Fibroblast of skin of right biceps (primary cell): ENCODE measurements at regions not wholly inside any gene's neighbourhood (a gene's known extent, or its start where the extent isn't known, plus 50 kb on each side); places are given as distances from the start of the nearest gene placed in this dataset.
A peak's percentile ranks its signal among the peaks of the same experiment; 100 is the strongest.
"Not testable (repeated sequence)": the region's sequence is repeated elsewhere in the genome, so short reads cannot be mapped to it uniquely, and the experiment has no call there.

Experiments
- DNase-seq: peaks from one replicate; pipeline ENCODE4 v3.0.0-alpha.2; 2013

DNA sequence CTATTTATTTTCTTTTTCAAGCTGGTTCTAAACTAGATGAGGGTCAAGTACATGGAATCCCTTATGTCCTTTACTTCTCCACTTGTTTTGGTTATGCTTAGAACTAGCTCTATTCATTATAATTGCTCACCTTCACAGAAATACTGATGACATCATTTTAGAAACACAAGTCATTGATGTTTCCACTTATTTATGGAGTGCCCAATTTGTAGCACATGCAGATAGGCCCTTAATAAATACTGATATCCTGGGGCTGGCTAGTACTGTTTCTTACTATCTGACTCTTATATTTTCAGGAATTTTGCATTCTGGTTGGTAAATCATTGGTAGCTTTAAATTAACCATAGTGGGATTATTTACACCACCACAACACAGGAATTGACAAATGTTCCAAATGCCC is 112.2 kb downstream of the NAA11 start:
- no peak for DNase-seq

DNA sequence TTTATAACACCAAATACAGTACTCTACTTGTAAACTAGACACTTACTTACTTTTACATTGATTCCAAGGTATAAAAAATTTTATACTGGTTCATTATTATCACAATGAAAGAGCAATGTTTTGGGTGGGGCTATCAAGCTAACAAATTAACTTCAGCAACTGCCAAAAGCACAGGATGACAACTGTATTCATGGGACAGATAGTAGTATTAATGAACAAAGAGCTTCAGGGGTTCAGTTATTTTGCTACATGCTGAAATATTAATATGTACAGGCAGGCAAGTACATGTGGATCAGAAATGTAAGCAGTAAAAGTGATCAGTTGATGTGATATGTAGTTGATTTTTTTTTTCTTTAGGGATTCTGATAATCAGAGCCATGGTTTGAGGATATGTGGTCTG is 112.9 kb downstream of the NAA11 start:
- no peak for DNase-seq

GRCh38 chr4:79212311-79212710 is 113.5 kb downstream of the NAA11 start:
- no peak for DNase-seq

GRCh38 chr4:79211490-79211889 is 114.4 kb downstream of the NAA11 start:
- DNase-seq = no peak

- no peak for DNase-seq
Observed at GRCh38 chr4:79210636-79211049, 115.2 kb downstream of the NAA11 start.

DNA sequence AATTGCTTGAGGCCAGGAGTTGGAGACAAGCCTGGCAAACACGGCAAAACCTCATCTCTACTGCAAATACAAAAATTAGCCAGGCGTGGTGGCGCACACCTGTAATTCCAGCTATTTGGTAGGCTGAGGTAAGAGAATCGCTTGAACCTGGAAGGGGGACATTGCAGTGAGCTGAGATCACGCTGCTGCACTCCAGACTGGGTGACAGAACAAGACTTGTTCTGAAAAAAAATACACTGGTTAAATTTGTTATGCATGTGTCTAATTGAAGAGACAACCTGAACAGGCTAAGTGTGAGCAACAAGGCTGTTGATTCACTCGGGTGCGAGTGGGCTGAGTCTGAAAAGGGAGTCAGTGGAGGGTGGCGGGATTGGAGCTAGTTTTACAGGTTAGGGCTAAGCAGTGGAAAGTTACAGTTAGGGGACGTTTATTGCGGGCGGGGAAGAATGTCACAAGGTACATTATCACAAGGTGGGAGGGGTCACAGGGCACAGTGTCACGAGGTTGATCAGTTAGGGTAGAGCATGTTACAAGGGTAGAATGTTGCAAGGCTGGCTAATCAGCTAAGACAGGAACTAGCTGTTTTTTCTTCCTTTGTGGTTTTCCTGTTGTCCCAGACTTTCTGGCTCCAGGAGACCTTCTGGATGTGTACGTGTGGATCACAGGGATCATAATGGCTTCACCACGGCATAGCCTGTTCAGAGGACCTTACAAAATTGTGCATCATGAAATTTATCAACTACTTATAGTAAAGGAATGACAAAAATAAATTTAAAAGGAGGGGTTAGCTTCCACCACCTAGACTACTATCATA is 115.8 kb downstream of the NAA11 start:
- DNase-seq = peak; percentile 10

DNA sequence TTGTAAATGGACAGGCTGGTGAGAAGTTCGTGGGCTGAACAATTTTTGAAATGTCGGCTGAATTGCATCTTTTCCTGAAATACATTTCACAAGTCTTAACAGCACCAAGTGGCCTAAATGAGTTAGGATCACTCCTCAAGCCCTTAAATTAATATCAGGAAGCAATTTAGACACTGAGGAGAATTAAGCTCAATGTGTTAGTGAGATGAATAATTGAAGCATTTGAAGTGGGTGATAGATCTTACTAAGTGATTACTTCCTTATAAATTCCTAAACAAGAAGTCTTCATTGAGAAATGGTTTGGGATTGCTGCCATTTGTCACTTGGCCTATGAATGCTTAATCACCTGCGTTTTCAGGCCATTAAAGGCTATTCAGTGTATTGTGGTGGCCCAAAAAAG is 116.8 kb downstream of the NAA11 start:
- no peak for DNase-seq

- DNase-seq = no peak
Observed at GRCh38 chr4:79207281-79207680, 118.6 kb downstream of the NAA11 start.

DNA sequence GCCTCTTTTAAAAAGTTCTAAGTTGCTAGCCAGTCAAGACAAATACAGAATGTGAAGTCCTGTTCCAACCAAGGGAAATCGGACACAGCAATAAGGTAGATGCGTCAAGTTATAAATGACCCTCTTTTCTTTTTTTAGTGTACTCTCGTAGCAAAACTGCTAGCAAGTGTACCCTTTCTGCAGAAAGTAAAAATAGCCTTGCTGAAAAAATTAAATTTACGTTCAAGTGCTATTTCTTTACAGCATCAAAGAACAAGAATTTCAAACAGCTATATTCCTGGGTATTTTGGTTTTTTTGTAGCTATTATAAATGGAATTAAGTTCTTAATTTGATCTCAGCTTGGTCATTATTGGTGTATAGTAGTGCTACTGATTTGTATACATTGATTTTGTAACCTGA is 119.2 kb downstream of the NAA11 start:
- DNase-seq = no peak

- no peak for DNase-seq
Observed at GRCh38 chr4:79205121-79205520, 120.7 kb downstream of the NAA11 start.

DNA sequence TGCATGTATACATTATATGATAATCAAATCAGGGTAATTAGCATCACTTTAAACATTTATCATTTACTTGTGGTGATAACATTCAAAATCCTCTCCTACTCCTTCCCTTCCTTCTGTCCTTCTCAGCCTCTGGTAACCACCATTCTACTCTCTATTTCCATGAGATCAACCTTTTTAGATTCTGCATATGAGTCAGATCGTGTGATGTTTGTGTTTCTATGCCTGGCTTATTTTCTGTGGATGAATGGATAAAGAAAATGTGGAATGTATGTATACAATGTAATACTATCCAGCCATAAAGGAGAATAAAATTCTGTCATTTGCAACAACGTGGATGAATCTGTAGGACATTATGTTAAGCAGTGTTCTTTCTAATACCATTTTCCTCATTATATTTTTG is 123.9 kb downstream of the NAA11 start:
- DNase-seq = no peak

GRCh38 chr4:79199743-79200142 is 126.1 kb downstream of the NAA11 start:
- no peak for DNase-seq

DNA sequence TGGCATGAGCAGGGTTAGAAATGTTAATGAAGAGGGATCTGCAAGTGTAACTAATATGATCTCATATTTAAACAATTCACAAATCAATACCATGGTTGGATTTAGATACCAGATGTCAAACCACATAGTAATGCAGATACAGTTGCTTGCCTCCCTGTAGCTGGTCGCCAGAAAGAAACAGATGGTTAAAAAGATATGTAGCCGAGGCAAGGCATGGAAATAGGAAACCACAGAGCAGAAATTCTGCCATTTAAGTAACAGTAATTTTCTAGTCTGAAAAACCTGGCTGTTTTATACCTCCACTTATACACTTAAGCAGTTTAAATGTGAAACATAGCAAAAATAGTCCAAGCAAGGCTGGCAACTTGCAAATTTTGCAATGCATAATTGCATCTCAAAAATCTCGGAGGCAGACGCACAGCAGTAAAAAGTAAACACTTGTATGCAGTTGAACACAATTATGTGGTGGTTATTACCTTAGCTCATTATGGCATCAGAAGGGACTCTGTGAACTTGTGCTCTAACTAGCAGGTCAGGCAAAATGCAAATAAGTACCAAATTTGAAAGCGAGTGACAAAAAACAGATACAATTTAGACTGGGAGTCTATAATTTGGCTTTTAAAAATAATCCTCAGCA is 126.8 kb downstream of the NAA11 start:
- DNase-seq = peak; percentile 22

GRCh38 chr4:79197275-79198009 is 128.4 kb downstream of the NAA11 start:
- DNase-seq = no peak

- DNase-seq = not testable (repeated sequence)
Observed at GRCh38 chr4:79191292-79191691, 134.6 kb downstream of the NAA11 start.

- DNase-seq = no peak
Observed at GRCh38 chr4:79185526-79186045, 140.3 kb downstream of the NAA11 start.

- DNase-seq = no peak
Observed at GRCh38 chr4:79184476-79184875, 141.4 kb downstream of the NAA11 start.

GRCh38 chr4:79182209-79182608 is 143.7 kb downstream of the NAA11 start:
- DNase-seq = no peak

- DNase-seq = no peak
Observed at GRCh38 chr4:79181190-79181589, 144.7 kb downstream of the NAA11 start.

DNA sequence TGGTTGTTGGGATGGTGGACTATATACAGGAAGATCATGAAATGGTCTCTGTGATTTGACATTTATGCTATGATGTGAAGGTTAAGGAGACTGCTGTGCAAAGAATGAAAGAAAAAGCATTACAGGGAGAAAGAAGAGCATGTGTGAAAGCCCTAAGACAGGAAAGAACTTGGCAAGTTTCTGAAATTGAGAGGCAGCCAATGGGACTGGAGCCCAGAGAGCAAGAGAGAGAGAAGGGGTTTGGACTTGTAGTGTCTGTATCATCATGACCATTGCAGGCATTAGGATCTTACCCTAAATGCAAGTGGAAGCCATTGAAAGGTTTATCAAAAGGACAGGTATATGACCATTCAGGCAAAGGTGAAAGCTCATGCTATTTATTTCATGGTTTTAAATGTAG is 147.1 kb downstream of the NAA11 start:
- DNase-seq = no peak

DNA sequence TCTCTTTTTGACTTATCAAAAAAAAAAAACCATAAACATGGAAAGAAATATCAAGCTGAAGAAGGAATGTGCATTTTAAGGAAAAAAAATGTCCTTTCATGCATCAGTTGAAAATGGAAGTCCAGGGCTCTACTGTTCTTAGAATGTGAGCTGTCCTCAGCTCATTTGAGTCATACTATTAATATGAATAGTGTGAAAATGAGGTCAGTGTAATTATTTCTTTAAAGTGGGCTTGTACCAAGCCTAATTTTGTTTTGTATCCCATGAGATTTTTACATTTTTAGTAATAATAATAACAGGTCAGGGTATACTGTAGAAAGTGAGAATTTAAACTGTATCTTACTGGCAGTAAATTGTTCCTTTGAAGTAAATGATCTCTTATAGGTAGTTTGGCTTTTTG is 148.5 kb downstream of the NAA11 start:
- no peak for DNase-seq

GRCh38 chr4:79176351-79176750 is 149.5 kb downstream of the NAA11 start:
- DNase-seq = no peak

DNA sequence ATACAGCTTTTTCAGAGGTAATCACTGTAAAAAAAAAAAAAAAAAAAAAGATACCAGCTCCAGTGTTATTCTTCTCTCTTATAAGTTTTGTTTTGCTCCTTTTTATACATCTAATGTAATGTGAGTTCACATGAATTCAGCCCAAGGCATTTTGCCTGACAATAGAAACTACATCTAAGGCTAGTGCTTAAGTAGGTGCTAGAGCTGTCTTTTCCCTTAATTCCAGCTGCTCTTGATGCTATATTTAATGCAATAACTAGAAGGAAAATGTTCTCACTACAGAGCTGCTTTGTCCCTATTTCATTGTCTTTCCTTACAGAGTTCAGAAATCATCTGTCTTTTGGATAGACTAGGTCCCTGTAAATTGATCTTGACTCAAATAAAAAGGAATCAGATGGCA is 150.1 kb downstream of the NAA11 start:
- no peak for DNase-seq
